NCI-H526 (cell line): ENCODE measurements at regions not wholly inside any gene's neighbourhood (a gene's known extent, or its start where the extent isn't known, plus 50 kb on each side); places are given as distances from the start of the nearest gene placed in this dataset.

Source experiments
- DNase-seq, 2 experiments: peaks; one replicate each; lab custom pipeline; 2025; lab: John Stamatoyannopoulos, UW

DNA sequence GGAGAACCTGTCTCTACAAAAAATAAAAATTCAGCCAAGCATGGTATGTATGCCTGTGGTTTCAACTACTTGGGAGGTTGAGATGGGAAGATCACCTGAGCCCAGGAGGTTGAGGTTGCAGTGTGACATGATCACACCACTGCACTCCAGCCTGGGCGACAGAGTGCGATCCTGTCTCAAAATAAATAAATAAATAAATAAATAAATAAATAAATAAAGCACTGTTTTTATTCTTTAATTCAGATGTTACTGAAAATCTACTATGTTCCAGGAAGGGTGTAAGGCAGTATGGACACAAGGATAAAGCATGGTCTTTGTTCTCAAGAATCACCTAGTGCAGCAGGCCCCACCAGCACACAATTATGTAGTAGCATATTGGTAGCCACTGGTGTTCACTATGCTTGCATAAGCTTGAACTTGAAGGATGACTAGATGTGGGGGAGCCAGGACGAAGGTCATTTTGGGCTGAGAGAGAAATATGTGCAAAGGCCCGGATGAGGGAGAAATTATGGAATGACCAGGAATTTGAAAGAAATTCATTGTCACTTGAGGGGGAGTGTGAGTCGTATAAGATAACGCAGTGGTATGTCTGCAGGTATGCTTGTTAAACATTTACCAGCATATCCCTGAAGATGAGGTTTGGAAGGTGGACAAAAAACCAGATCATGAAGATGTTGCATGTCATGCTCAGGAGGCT is 70.2 kb upstream of the CD180 start:
- no peak for DNase-seq

DNA sequence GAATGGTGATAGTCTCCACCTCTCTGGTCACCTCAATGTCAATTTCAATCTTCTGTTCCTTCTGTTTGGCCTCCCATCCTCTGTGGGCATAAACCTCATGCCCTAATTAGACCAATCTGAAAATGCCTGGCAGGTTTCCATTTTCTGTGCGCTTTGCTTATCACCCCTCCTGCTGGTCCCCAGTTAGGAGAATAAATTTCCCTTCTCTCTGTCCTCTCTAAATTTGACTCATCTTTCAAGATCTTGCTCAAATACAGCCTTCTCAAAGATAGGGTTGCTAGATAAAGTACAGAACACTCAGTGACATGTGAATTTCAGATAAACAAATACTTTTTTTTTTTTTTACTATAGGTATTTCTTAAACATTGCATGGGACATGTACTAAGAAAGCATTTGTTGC is 69.4 kb upstream of the CD180 start:
- no peak for DNase-seq

DNA sequence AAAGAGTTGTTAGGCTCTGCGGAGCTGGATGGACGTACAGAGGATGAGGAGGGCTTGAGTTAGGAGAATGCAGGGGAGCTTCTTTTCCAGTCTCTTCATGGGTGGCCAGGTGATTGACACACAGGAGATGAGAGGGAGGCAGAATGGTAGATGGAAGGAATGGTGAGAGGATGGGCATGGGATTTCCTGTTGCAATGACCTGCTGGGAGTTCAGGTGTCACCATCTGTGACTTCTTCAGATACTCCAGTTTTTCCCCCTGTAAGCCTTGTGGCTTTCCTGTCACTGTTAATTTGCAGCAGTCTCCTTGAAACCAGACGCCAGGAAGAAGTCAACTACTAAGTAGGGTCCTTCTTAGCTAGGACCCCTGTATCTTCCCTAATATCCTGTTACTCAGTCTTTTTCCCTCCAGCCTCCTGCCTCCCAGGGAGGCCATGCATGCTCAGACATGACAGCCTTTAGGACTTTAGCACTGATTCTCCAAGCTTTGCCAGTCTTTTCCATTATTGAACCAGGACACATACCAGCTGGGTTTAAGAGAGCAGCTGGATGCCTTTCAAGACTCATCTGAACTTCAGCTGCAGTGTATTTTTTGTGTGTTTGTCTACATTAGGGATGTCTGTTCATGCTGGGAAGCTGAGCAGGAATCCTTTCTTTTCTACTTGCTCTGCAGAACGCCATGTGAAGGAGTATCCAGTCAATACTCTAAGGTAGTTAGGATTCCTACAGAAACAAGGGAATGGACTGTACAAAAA is 67.2 kb upstream of the CD180 start:
- no peak for DNase-seq

DNA sequence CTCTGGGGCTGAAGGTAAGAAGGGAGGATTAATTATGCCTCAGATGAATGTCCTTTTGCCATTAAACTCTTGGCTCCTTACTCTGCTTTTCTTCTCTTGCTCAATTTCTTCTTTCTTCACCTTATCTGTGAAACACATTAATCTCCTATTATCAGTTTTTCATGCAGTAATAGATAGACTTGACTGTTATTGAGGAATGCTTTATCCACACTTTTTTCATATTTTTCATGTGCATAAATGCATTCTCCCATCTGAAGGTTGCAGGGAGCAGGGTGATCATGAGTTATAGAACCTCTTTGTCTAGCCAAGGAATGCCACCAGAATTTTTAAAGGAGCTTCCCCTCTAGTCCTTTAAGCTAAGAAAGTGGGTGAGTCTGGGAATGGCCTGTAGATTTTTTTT is 66.4 kb upstream of the CD180 start:
- no peak for DNase-seq

DNA sequence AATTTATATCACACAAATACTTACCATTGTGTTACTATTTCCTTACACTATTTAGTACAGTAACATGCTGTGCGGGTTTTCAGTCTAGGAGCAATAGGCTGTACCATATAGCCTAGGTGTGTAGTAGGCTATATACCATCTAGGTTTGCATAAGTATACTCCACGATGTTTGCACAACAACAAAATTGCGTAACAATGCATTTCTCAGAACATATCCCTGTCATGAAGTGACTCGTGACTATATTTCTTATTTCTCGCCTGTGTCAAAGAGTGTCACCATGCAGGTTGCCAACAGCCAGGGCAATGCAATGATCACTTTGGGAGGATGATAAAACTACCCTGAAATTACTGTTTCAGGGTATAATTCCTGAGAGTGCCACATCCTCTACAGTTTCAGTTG is 65.6 kb upstream of the CD180 start:
- DNase-seq: no peak

DNA sequence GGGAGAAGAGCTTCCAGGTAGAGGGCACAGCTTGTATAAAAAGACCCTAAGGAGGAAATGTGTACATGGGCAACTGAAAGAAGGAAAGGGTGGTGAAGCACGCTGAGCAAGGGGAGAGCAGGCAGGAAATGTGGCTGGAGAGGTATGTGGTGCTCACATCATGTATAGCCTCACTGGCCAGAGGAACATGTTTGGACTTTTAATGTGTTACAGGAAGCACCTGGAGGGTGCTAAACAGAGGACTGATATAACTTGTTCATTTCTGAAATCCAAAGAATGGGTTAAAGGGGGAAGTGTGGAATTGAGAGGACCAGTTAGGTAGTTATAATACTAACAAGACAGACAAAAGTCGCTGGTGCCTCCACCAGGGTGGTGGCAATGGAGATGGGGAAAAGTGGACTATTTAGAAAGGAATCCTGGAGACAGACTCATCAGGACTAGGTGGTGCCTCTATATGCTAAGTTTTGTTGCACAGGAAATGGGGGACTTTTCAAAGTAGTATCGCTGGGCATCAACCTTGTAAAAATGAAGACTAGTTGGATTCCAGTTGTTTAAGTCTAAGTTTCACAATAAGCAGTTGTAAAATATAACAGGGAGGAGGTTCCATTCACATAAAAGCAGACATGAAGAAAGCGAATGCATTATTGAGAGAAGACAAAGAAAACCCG is 63.1 kb upstream of the CD180 start:
- no peak for DNase-seq

DNA sequence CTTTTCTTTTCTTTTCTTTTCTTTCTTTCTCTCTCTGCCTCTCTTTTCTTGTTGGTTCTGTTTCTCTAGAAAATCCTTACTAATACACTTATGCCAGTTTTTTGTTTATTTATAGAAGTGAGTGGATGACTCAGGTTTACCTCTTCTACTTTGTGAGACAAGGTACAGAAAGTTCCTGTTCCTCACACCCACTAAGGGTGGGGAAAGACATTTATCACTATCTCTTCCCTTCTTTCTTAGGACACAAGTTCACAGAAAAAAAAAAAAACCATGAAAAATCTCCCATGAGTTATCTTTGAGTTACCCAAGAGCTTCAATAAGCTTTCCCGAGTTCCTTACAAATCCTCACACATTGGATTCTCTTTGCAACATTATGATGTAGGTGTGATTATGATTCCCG is 60.9 kb upstream of the CD180 start:
- no peak for DNase-seq

DNA sequence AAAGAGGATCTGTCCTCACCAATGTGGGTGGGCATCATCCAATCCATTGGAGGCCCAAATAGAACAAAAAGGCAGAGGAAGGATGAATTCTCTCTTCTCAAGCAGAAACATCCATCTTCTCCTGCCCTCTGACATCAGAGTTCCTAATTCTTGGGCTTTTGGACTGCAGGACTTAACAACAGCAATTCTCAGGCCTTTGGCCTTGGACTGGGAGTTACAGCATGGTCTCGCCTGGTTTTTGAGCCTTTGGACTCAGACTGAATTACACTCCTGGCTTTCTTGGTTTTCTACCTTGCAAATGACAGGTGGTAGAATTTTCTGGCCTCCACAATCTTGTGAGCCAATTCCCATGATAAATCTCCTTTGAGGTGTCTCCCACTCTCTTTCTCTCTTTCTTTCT is 60.5 kb upstream of the CD180 start:
- no peak for DNase-seq

DNA sequence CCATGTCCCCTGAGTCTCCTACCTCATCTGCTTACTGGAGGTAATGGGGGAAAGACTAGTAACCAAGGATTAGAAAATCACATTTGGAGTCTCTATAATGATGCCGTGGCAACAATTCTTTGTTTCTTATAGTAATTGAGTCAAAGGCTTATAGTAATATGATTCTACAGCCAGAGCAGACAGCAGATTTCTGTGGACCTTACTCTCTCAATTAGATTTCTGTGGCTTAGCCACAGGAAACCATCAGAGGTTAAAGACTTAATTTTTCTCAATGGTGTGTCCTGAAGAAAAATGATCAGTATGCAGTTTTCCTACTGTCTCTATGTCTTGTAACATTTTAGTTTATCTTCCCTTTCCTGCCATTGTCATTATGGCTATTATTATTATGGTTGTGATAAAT is 59.3 kb upstream of the CD180 start:
- DNase-seq: no peak

DNA sequence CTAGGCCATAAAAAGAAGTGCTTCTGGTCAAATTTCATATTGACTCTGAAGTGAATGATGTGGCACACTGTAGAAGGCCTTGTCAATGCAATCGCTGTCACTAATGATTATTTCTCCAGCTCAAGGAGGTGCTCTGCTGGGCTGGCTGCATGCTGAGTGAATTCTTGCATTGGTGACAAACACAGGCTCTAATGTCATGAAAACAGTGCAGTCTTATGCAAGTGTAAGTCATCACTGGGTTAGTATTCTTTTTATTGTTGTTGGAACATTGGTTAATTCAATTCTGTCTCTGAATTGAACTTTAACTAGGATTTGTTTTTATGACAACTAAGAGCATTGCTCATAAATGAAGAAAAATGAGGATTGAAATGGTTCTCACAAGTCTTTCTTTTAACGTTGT is 57.3 kb upstream of the CD180 start:
- no peak for DNase-seq

DNA sequence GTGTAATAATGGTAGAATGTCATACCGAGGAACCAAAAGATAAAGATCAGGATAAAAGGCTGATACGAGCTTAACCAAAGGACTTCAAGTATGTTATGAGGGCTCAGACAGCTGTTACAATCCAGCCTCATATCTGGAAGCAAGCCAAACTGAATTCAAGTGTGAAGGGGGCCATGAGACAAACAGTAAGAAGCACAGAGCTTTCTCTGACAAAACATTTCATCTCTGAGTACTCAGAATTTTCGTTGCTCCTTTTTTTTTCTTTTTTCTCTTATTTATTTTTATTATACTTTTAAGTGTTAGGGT is 52.9 kb upstream of the CD180 start:
- no peak for DNase-seq

DNA sequence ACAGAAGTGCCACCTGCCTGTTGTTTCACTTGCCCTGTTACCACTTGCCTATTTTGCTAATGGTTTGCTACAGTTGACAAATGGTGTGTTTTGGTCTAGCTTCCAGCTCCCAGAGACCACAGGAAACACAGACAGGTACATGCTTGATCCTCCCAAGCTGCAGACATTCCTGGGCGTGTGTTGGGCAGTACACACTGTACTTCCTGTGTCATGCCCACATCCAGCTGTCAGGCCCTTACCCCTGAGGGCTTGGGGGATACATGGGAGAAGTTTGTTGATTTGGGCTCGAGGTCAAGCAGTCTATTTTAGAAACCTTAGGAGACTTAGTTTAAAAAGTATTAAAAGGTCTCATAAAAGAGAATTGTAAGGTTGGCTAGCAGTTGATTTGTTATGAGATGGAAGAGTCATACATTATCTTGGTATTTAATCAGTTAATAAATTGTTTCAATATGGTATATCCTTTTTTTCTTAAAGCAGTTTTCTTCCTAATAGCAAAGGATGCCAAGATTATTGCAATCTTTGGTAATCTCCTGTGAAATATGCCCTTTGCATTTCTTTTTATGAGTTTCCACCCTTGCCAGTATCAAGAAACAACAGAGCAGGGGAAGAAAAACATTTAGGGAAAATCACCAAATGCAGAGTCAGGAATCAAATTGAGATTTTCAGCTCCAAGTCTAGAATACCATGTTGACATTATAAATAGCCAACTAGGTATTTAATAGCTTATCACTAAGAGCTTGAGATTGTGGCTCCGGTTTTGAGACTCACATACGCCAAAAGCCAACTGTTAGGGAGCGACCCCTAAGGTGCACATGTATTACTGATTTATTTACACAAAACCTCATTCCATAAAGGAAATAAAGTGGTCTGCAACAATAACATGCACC is 52.3 kb upstream of the CD180 start:
- no peak for DNase-seq

DNA sequence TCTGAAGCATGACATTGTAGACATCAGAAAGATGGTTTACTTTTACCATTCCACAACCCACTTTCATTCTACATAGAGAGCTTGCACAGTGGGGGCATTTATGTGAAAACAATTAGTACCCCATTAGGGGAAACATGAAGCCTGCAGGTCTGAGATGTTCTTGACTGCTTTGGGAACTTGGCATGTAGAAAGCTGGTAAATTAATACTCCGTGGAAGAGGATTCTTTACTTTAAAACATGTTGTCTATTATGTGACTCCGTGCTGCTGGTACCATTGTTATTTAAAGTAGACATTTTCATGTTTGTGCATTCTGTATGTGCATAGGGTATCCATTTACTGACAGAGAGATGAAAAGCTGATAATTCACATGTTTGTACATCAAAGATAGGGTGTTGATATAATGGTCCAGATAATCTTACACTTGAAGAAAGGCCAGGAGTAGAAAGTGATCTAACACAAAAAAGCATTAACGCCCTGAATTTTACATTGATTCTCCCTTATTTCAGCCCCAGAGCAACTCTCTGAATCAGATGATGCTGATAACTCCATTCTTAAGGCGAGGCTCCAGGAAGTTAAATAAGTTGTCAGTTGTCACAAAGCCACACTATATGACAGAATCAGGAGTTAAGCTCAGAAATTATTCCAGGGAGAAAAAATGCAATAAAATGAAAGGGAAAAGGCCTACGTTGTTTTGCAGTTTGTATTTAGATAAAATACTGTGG is 50.1 kb upstream of the CD180 start:
- no peak for DNase-seq
